GM23338 (cell line): ENCODE measurements at regions not wholly inside any gene's neighbourhood (a gene's known extent, or its start where the extent isn't known, plus 50 kb on each side); places are given as distances from the start of the nearest gene placed in this dataset.

Source experiments
- ATAC-seq: fragments of 200-7000 bp; cut with Tn5 transposase; 3 replicates; pipeline ENCODE4 v1.9.1; 2020
- DNase-seq: peaks from one replicate; pipeline ENCODE4 v3.0.0-alpha.2; 2015; ENCODE audit warnings: low spot score
- H2AFZ ChIP-seq: fragments of 200-600 bp; sonication (generic); 2 replicates; pipeline ENCODE4 v1.8.0; 2016; ENCODE audit warnings: antibody characterized with exemption, mild to moderate bottlenecking, moderate library complexity
- H3F3A ChIP-seq: fragments of 200-600 bp; sonication (generic); replicated peaks from 2 replicates; pipeline ENCODE4 v1.8.0; 2017; ENCODE audit warnings: antibody characterized with exemption, mixed run types, low read depth
- H3K27ac ChIP-seq: fragments of 200-600 bp; sonication (generic); 2 replicates; pipeline ENCODE4 v1.6.1; 2016; ENCODE audit warnings: low read depth
- H3K27me3 ChIP-seq: fragments of 200-600 bp; sonication (generic); 2 replicates; pipeline ENCODE4 v1.8.0; 2016; ENCODE audit warnings: mild to moderate bottlenecking, mixed run types, moderate library complexity; ENCODE audit not compliant: insufficient read depth
- H3K36me3 ChIP-seq: fragments of 200-600 bp; sonication (generic); 2 replicates; pipeline ENCODE4 v1.8.0; 2016; ENCODE audit warnings: mild to moderate bottlenecking; ENCODE audit not compliant: insufficient read depth
- H3K4me1 ChIP-seq: fragments of 200-600 bp; sonication (generic); 2 replicates; pipeline ENCODE4 v1.8.0; 2016; ENCODE audit warnings: mild to moderate bottlenecking, moderate library complexity; ENCODE audit not compliant: insufficient read depth
- H3K4me2 ChIP-seq: fragments of 200-600 bp; sonication (generic); 2 replicates; pipeline ENCODE4 v1.7.1; 2017; ENCODE audit warnings: mixed run types
- H3K4me3 ChIP-seq: fragments of 200-600 bp; sonication (generic); 2 replicates; pipeline ENCODE4 v1.6.1; 2016; ENCODE audit warnings: mixed run types
- H3K79me2 ChIP-seq: fragments of 200-600 bp; sonication (generic); replicated peaks from 2 replicates; pipeline ENCODE4 v1.8.0; 2017; ENCODE audit warnings: mild to moderate bottlenecking; ENCODE audit not compliant: insufficient read depth
- H3K9me2 ChIP-seq: fragments of 200-600 bp; sonication (generic); 2 replicates; pipeline ENCODE4 v1.8.0; 2017; ENCODE audit not compliant: insufficient read depth
- H4K20me1 ChIP-seq: fragments of 200-600 bp; sonication (generic); replicated peaks from 2 replicates; pipeline ENCODE4 v1.8.0; 2017; ENCODE audit warnings: mild to moderate bottlenecking; ENCODE audit not compliant: insufficient read depth
- H3K27ac Mint-ChIP-seq: 2 replicates; pipeline ENCODE4 v1.8.0; 2020; ENCODE audit warnings: inconsistent platforms, mild to moderate bottlenecking, moderate library complexity, mixed read lengths
- H3K27me3 Mint-ChIP-seq: 3 replicates; pipeline ENCODE4 v1.8.0; 2022; ENCODE audit warnings: low read depth, mild to moderate bottlenecking, moderate library complexity, mixed read lengths, inconsistent platforms; ENCODE audit not compliant: insufficient read depth, poor library complexity
- H3K36me3 Mint-ChIP-seq: 3 replicates; pipeline ENCODE4 v1.8.0; 2021; ENCODE audit warnings: low read depth, mild to moderate bottlenecking, inconsistent platforms, moderate library complexity, mixed read lengths
- H3K4me1 Mint-ChIP-seq: 3 replicates; pipeline ENCODE4 v1.8.0; 2020; ENCODE audit warnings: mild to moderate bottlenecking, inconsistent platforms, mixed read lengths
- H3K4me3 Mint-ChIP-seq: 3 replicates; pipeline ENCODE4 v1.8.0; 2021; ENCODE audit warnings: moderate library complexity, mild to moderate bottlenecking, inconsistent platforms, mixed read lengths
- H3K9me3 Mint-ChIP-seq: 3 replicates; pipeline ENCODE4 v1.8.0; 2020; ENCODE audit warnings: moderate library complexity, mild to moderate bottlenecking, inconsistent platforms, mixed read lengths
- CTCF ChIP-seq, 2 experiments: fragments of 200-600 bp in 1 of 2; sonication (generic) in 1 of 2; conservative IDR thresholded peaks; 2 replicates each; pipeline versions ENCODE4 v1.5.1 to v1.6.1; 2016 to 2017; ENCODE audit warnings: antibody characterized with exemption in 2 of 2, low read depth in 2 of 2, mild to moderate bottlenecking in 2 of 2, moderate library complexity in 1 of 2
- ETS1 ChIP-seq: IDR thresholded peaks from 2 replicates; pipeline ENCODE4 v1.6.1; 2016; ENCODE audit warnings: antibody characterized with exemption
- EZH2 ChIP-seq: fragments of 200-600 bp; sonication (generic); IDR thresholded peaks from one replicate; pipeline ENCODE4 v1.8.0; 2017; ENCODE audit warnings: antibody characterized with exemption, mild to moderate bottlenecking, low read depth; ENCODE audit not compliant: unreplicated experiment
- EZH2phosphoT487 ChIP-seq: fragments of 200-600 bp; sonication (generic); IDR thresholded peaks from one replicate; pipeline ENCODE4 v1.8.1; 2018; ENCODE audit warnings: antibody characterized with exemption; ENCODE audit not compliant: unreplicated experiment
- JUNB ChIP-seq: IDR thresholded peaks from one replicate; pipeline ENCODE4 v1.6.1; 2016; ENCODE audit warnings: antibody characterized with exemption; ENCODE audit not compliant: unreplicated experiment
- NANOG ChIP-seq: IDR thresholded peaks from 2 replicates; pipeline ENCODE4 v1.6.1; 2016; ENCODE audit warnings: antibody characterized with exemption, borderline replicate concordance
- POLR2AphosphoS5 ChIP-seq: IDR thresholded peaks from 2 replicates; pipeline ENCODE4 v1.6.1; 2016; ENCODE audit warnings: antibody characterized with exemption, low read depth
- REST ChIP-seq: IDR thresholded peaks from one replicate; pipeline ENCODE4 v1.6.1; 2018; ENCODE audit warnings: antibody characterized with exemption; ENCODE audit not compliant: unreplicated experiment
- STAT1 ChIP-seq: IDR thresholded peaks from one replicate; pipeline ENCODE4 v1.6.1; 2016; ENCODE audit warnings: antibody characterized with exemption; ENCODE audit not compliant: unreplicated experiment
- ZNF114 ChIP-seq: fragments of 250-450 bp; sonication (Bioruptor Pico); IDR thresholded peaks from 2 replicates; pipeline ENCODE4 v1.5.0; 2020; ENCODE audit warnings: mild to moderate bottlenecking, moderate library complexity
- ZNF331 ChIP-seq: fragments of 250-450 bp; sonication (Bioruptor Pico); IDR thresholded peaks from 2 replicates; pipeline ENCODE4 v1.5.0; 2020; ENCODE audit warnings: low read depth, mild to moderate bottlenecking, moderate library complexity
- ZNF462 ChIP-seq: fragments of 250-450 bp; sonication (Bioruptor Pico); IDR thresholded peaks from 2 replicates; pipeline ENCODE4 v1.5.0; 2020; ENCODE audit warnings: mild to moderate bottlenecking, moderate library complexity

- Histone ChIP-seq H3K4me1 (peaks cover 9% of the 10 kb centered on the region; the same call in 1 of the 2 replicates), H3K79me2 (no peaks in the 10 kb centered on the region), H3K36me3 (no peaks in the 10 kb centered on the region), H3K4me2 (no peak overlapping the region), H4K20me1 (no peaks in the 10 kb centered on the region), H3F3A (no peaks in the 10 kb centered on the region), H3K9me2 (no peaks in the 10 kb centered on the region), H3K27me3 (no peaks in the 10 kb centered on the region), H2AFZ (no peak overlapping the region), H3K27ac (no peak overlapping the region), H3K4me3 (no peak overlapping the region)
- no peaks in the 10 kb centered on the region for H3K27me3 Mint-ChIP-seq
- no peak overlapping the region for H3K27ac Mint-ChIP-seq
- TF ChIP-seq ETS1 (no peak), JUNB (no peak), EZH2 (no peak), EZH2phosphoT487 (no peak), CTCF (conservative IDR thresholded peaks at IDR 0.05; ENCODE audit: low read depth in 2 of 2) (no peak), POLR2AphosphoS5 (no peak), ZNF114 (no peak), NANOG (no peak), STAT1 (no peak), ZNF462 (CRISPR knock-in tag) (no peak), REST (no peak), ZNF331 (CRISPR knock-in tag) (no peak)
- DNase-seq (no peak), ATAC-seq (no peak)
- no peak overlapping the region for H3K4me3 Mint-ChIP-seq
- H3K36me3 Mint-ChIP-seq: no peaks in the 10 kb centered on the region
- no peaks in the 10 kb centered on the region for H3K9me3 Mint-ChIP-seq
- peaks cover 13% of the 10 kb centered on the region; the same call in 2 of the 3 replicates for H3K4me1 Mint-ChIP-seq
Measured at GRCh38 chr1:98073106-98073505, 152.3 kb upstream of the DPYD start.
